GM19438 (cell line): ENCODE measurements at regions not wholly inside any gene's neighbourhood (a gene's known extent, or its start where the extent isn't known, plus 50 kb on each side); places are given as distances from the start of the nearest gene placed in this dataset.

ENCODE experiments used
- ATAC-seq: cut with Tn5 transposase; IDR thresholded peaks from one replicate; pipeline ENCODE4 v1.9.1; 2021; ENCODE audit warnings: low read depth; ENCODE audit not compliant: unreplicated experiment

- no peak for ATAC-seq
These were observed 85.6 kb downstream of the SOX9 start for GRCh38 chr17:72206376-72206775.

GRCh38 chr17:72208832-72209231 lies 88.0 kb downstream of the SOX9 start:
- ATAC-seq = no peak

GRCh38 chr17:72212041-72212440 lies 91.2 kb downstream of the SOX9 start:
- no peak for ATAC-seq

GRCh38 chr17:72215490-72215889 lies 94.7 kb downstream of the SOX9 start:
- no peak for ATAC-seq

- ATAC-seq = no peak
These were observed 95.1 kb downstream of the SOX9 start for GRCh38 chr17:72215928-72216327.

- ATAC-seq = no peak
These were observed 98.5 kb downstream of the SOX9 start for GRCh38 chr17:72219137-72219823.

GRCh38 chr17:72219824-72220493 lies 99.1 kb downstream of the SOX9 start:
- ATAC-seq = no peak

GRCh38 chr17:72222661-72223380 lies 102.0 kb downstream of the SOX9 start:
- no peak for ATAC-seq

- ATAC-seq = no peak
These were observed 103.1 kb downstream of the SOX9 start for GRCh38 chr17:72223866-72224291.

- no peak for ATAC-seq
These were observed 105.5 kb downstream of the SOX9 start for GRCh38 chr17:72226322-72226721.

GRCh38 chr17:72233986-72234385 lies 113.2 kb downstream of the SOX9 start:
- ATAC-seq = no peak

GRCh38 chr17:72234985-72235384 lies 114.2 kb downstream of the SOX9 start:
- ATAC-seq = no peak

GRCh38 chr17:72236980-72237633 lies 116.3 kb downstream of the SOX9 start:
- ATAC-seq = no peak

GRCh38 chr17:72238157-72238673 lies 117.4 kb downstream of the SOX9 start:
- no peak for ATAC-seq

GRCh38 chr17:72239548-72239947 lies 118.7 kb downstream of the SOX9 start:
- no peak for ATAC-seq

- no peak for ATAC-seq
These were observed 119.5 kb downstream of the SOX9 start for GRCh38 chr17:72240333-72240732.

- ATAC-seq = no peak
These were observed 123.7 kb downstream of the SOX9 start for GRCh38 chr17:72244494-72244893.

- no peak for ATAC-seq
These were observed 124.1 kb downstream of the SOX9 start for GRCh38 chr17:72244956-72245355.

- no peak for ATAC-seq
These were observed 128.6 kb downstream of the SOX9 start for GRCh38 chr17:72249441-72249840.

GRCh38 chr17:72250206-72250605 lies 129.4 kb downstream of the SOX9 start:
- ATAC-seq = no peak

GRCh38 chr17:72253597-72253996 lies 132.8 kb downstream of the SOX9 start:
- ATAC-seq = no peak
